Tibial artery (tissue), 4 donors: ENCODE measurements at regions not wholly inside any gene's neighbourhood (a gene's known extent, or its start where the extent isn't known, plus 50 kb on each side); places are given as distances from the start of the nearest gene placed in this dataset.

Source experiments
- DNase-seq, 2 donors: peaks; one replicate each; pipeline ENCODE4 v3.0.0-alpha.2; 2019
- H3K27ac ChIP-seq, 2 donors: fragments of 200-600 bp; sonication (generic) in 1 of 2; 1 replicate in 1 of 2; 2 replicates in 1 of 2; pipeline ENCODE4 v1.5.1; 2018 to 2019; ENCODE audit warnings: mild to moderate bottlenecking in 1 of 2
- H3K27me3 ChIP-seq, 2 donors: fragments of 200-600 bp; sonication (generic) in 1 of 2; one replicate each; pipeline versions ENCODE4 v1.5.1 to v1.6.0; 2016 to 2019
- H3K36me3 ChIP-seq, 3 donors: fragments of 200-600 bp; sonication (generic) in 2 of 3; one replicate each; pipeline ENCODE4 v1.5.1; 2016 to 2019; ENCODE audit warnings: mild to moderate bottlenecking in 2 of 3
- H3K4me1 ChIP-seq, 4 donors: fragments of 200-600 bp; sonication (generic) in 2 of 4; 1 replicate in 3 of 4; 2 replicates in 1 of 4; pipeline ENCODE4 v1.5.1; 2016 to 2019
- H3K4me3 ChIP-seq, 2 donors: fragments of 200-600 bp; sonication (generic) in 1 of 2; 1 replicate in 1 of 2; 2 replicates in 1 of 2; pipeline ENCODE4 v1.5.1; 2018 to 2019; ENCODE audit warnings: mild to moderate bottlenecking in 2 of 2
- H3K9me3 ChIP-seq, 3 donors: fragments of 200-600 bp; sonication (generic) in 1 of 3; one replicate each; pipeline ENCODE4 v1.5.1; 2016 to 2019
- intact Hi-C: fragments of 100-400 bp; cut with DNase I; formaldehyde crosslinking; loops from one replicate; pipeline ENCODE4 v1.15.0; 2023; ENCODE audit warnings: low total_unique reads
- TF ChIP-seq, protein P1 (sequence below), 2 experiments: fragments of 200-600 bp in 1 of 2; fragments of 450-650 bp in 1 of 2; IDR thresholded peaks; one replicate each; pipeline ENCODE4 v1.5.1; 2017 to 2019; ENCODE audit warnings: antibody characterized with exemption in 2 of 2, mild to moderate bottlenecking in 1 of 2, moderate library complexity in 1 of 2

DNA sequence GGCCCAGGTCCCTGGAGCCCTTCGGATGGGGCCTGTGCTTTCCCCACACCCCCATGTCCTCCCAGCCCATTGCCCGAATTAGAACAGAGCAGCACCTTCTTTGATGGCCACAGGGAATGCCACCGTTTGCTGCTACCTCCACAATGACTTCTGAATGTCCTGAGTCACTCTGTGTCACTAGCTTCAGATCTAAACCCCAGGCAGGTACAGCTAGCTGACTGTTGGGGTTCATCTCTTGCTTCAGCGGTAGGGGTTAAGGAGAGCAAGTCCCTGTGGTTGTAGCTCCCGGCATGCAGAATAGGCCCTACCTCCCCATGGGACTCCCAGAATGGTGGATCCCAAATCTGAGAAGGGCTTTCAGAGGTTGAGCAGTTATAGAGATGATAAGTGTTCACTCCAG lies 291.1 kb upstream of the POU3F1 start:
- H3K4me1 ChIP-seq: no peaks in the 10 kb centered on the region
- DNase-seq: no peak
- no peaks in the 10 kb centered on the region for H3K36me3 ChIP-seq
- intact Hi-C loops: no loop called here
- peaks cover 0 to 12% of the 10 kb centered on the region in 2 donors for H3K27me3 ChIP-seq
- TF ChIP-seq, protein P1, sequence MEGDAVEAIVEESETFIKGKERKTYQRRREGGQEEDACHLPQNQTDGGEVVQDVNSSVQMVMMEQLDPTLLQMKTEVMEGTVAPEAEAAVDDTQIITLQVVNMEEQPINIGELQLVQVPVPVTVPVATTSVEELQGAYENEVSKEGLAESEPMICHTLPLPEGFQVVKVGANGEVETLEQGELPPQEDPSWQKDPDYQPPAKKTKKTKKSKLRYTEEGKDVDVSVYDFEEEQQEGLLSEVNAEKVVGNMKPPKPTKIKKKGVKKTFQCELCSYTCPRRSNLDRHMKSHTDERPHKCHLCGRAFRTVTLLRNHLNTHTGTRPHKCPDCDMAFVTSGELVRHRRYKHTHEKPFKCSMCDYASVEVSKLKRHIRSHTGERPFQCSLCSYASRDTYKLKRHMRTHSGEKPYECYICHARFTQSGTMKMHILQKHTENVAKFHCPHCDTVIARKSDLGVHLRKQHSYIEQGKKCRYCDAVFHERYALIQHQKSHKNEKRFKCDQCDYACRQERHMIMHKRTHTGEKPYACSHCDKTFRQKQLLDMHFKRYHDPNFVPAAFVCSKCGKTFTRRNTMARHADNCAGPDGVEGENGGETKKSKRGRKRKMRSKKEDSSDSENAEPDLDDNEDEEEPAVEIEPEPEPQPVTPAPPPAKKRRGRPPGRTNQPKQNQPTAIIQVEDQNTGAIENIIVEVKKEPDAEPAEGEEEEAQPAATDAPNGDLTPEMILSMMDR (IDR thresholded peaks at IDR 0.05): no peak
- H3K4me3 ChIP-seq: no peak overlapping the region
- H3K9me3 ChIP-seq: no peaks in the 10 kb centered on the region
- no peak overlapping the region for H3K27ac ChIP-seq

DNA sequence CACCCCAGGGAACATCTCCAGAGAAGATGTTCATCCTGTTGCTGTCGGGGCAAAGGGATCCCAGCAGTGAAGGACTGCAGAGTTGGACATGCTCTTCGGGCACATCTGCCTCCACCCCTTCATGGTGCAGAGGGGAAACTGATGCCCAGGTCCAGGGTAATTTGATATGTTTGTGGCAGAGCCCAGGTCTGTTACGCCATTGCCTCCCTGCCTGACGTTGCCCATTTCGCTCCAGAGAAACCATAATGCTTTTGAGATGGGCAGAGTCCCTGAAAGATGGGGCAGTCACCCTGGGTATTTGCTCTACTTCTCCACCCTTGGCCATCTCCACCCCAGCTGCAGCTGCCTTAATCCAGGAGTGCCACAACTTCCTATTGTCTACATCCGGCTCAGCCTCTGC lies 290.4 kb upstream of the POU3F1 start:
- TF ChIP-seq, protein P1 (IDR thresholded peaks at IDR 0.05): no peak
- Histone ChIP-seq H3K27ac (no peak overlapping the region), H3K4me1 (no peaks in the 10 kb centered on the region), H3K36me3 (no peaks in the 10 kb centered on the region), H3K9me3 (no peaks in the 10 kb centered on the region), H3K27me3 (peaks cover 0 to 10% of the 10 kb centered on the region in 2 donors), H3K4me3 (no peak overlapping the region)
- intact Hi-C loops: no loop called here
- no peak for DNase-seq

DNA sequence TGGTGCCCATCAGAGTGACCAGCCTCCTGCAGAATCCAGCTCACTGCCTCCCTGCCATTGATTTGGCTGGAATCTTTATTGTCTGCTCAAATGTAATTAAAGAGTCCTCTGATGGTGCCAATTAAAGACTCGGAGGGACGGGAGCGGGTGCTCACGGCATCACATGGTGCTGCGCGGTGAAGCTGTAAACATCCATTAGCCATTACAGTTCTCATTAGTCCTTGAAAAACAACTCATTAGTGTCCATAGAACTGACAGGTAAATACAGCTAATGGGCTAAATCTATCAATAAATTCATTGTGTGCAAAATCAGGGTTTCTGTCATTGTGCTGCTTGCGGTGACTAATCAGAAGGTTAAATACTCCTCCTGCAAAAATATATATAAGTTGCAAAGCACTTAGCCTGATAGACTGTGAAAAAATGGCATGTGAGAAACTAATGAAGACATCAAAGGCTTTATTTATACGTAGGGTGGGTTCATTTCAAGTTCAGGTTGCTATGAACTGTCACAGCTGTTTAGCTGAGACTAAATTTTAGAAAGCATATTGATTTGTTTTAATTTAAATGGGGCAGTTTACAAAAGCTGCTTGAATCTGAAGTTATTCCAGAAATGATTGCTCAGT lies 289.8 kb upstream of the POU3F1 start:
- H3K36me3 ChIP-seq: no peaks in the 10 kb centered on the region
- intact Hi-C loops: no loop called here
- no peak overlapping the region for H3K4me3 ChIP-seq
- peaks cover 0 to 10% of the 10 kb centered on the region in 2 donors for H3K27me3 ChIP-seq
- no peaks in the 10 kb centered on the region for H3K9me3 ChIP-seq
- TF ChIP-seq, protein P1 (IDR thresholded peaks at IDR 0.05): no peak
- H3K4me1 ChIP-seq: no peaks in the 10 kb centered on the region
- H3K27ac ChIP-seq: no peak overlapping the region
- no peak for DNase-seq

DNA sequence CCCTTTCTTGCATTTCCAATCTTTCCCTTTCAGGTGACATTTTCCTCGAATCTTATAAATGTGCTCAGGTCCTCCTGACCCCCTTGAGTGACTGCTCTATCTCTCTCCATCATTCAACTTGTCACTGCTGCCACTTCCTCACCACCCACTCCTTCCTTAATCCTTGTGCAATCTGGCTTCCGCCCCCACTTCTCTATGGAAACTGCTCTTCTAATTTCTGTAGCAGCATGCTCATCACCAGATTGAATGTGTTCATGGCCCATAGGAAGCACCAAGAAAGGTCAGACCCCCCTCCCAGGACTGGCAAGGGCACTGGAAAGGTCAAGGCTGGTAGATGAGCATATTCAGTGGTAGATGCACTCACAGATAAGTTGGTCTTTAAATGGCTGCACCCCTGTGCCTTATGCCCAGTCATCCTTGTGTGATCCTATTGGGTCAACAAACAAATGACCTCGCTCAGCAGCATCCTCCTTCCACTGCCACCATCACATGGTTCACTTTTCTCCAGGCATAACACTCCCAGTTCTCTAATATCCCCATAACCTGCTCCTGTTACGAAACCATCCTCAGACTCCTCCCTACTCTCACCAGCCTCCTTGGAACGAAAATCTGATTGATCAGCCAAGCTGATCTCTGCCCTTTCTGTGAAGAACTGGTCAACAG lies 288.5 kb upstream of the POU3F1 start:
- TF ChIP-seq, protein P1 (IDR thresholded peaks at IDR 0.05): no peak
- DNase-seq: no peak
- intact Hi-C loops: no loop called here

DNA sequence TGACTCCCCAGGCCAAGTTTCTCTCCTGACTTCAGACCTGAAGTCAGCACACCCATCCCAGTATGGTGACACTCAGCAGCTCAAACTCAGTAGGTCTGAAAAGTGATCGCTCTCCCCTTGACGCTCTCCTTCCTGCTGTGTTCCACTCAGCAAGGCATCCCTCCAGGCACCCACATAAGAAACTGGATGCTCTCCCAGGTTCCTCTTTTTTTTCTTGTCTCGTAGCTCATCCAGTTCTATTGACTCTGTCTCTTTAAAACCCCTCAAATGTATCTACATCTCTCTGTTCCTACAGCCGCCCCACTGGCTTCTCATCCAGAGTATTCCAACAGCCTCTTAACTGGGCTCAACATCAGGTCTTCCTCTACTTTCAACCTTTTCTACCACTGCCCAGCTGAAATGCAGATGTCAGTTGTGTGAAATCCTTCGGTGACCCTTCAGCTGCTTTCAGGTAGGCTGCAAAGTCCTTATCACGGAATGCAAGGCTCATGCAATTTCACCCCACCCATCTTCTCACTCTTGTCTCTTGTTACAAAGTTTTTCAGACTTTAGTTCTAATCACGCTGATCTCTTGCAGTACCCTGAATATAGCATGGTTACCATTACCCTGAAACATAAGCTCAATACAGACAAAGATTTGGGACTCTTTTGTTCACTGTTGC lies 286.2 kb upstream of the POU3F1 start:
- peaks cover 0 to 10% of the 10 kb centered on the region in 2 donors for H3K27me3 ChIP-seq
- intact Hi-C loops: no loop called here
- no peak overlapping the region for H3K27ac ChIP-seq
- H3K4me3 ChIP-seq: no peak overlapping the region
- no peaks in the 10 kb centered on the region for H3K9me3 ChIP-seq
- no peaks in the 10 kb centered on the region for H3K36me3 ChIP-seq
- no peak for DNase-seq
- TF ChIP-seq, protein P1 (IDR thresholded peaks at IDR 0.05): no peak
- peaks cover 0 to 10% (median 4%) of the 10 kb centered on the region in 4 donors for H3K4me1 ChIP-seq

More for the DNA sequence above, 288.5 kb upstream of the POU3F1 start:
- Histone ChIP-seq H3K27ac (no peak overlapping the region), H3K4me3 (no peak overlapping the region), H3K36me3 (no peaks in the 10 kb centered on the region), H3K27me3 (peaks cover 0 to 10% of the 10 kb centered on the region in 2 donors), H3K4me1 (no peaks in the 10 kb centered on the region), H3K9me3 (no peaks in the 10 kb centered on the region)
